ENCODE measurements at regions not wholly inside any gene's neighbourhood (a gene's known extent, or its start where the extent isn't known, plus 50 kb on each side); places are given as distances from the start of the nearest gene placed in this dataset.
"Not testable (repeated sequence)": the region's sequence is repeated elsewhere in the genome, so short reads cannot be mapped to it uniquely, and the experiment has no call there.

GRCh38 chr3:147669077-147669476 lies 259.9 kb downstream of the ZIC1 start:
- DNase-seq (ENCODE audit: low read depth, low spot score): no peak

- DNase-seq (ENCODE audit: low read depth, low spot score): no peak
These were observed 262.9 kb downstream of the ZIC1 start for GRCh38 chr3:147672035-147672434.

GRCh38 chr3:147672436-147672835 lies 263.3 kb downstream of the ZIC1 start:
- no peak for DNase-seq (ENCODE audit: low read depth, low spot score)

- DNase-seq (ENCODE audit: low read depth, low spot score): no peak
These were observed 266.6 kb downstream of the ZIC1 start for GRCh38 chr3:147675761-147676160.

GRCh38 chr3:147680837-147681483 lies 271.8 kb downstream of the ZIC1 start:
- no peak for DNase-seq (ENCODE audit: low read depth, low spot score)

- DNase-seq (ENCODE audit: low read depth, low spot score): no peak
These were observed 279.7 kb downstream of the ZIC1 start for GRCh38 chr3:147688868-147689267.

GRCh38 chr3:147699175-147699838 lies 290.1 kb downstream of the ZIC1 start:
- no peak for DNase-seq (ENCODE audit: low read depth, low spot score)

- DNase-seq (ENCODE audit: low read depth, low spot score): peak; percentile 6
These were observed 292.0 kb downstream of the ZIC1 start for GRCh38 chr3:147701195-147701594.

GRCh38 chr3:147702509-147702908 lies 293.3 kb downstream of the ZIC1 start:
- DNase-seq (ENCODE audit: low read depth, low spot score): no peak

- DNase-seq (ENCODE audit: low read depth, low spot score): no peak
These were observed 296.5 kb downstream of the ZIC1 start for GRCh38 chr3:147705651-147706051.

- not testable (repeated sequence) for DNase-seq (ENCODE audit: low read depth, low spot score)
These were observed 301.6 kb downstream of the ZIC1 start for GRCh38 chr3:147710753-147711152.

GRCh38 chr3:147712357-147712756 lies 303.2 kb downstream of the ZIC1 start:
- no peak for DNase-seq (ENCODE audit: low read depth, low spot score)

- not testable (repeated sequence) for DNase-seq (ENCODE audit: low read depth, low spot score)
These were observed 303.6 kb downstream of the ZIC1 start for GRCh38 chr3:147712758-147713157.

- no peak for DNase-seq (ENCODE audit: low read depth, low spot score)
These were observed 304.3 kb downstream of the ZIC1 start for GRCh38 chr3:147713234-147714133.

- DNase-seq (ENCODE audit: low read depth, low spot score): no peak
These were observed 320.5 kb downstream of the ZIC1 start for GRCh38 chr3:147729641-147730040.

- DNase-seq (ENCODE audit: low read depth, low spot score): peak; percentile 21
These were observed 321.1 kb downstream of the ZIC1 start for GRCh38 chr3:147730284-147730683.

GRCh38 chr3:147733217-147733616 lies 324.1 kb downstream of the ZIC1 start:
- DNase-seq (ENCODE audit: low read depth, low spot score): no peak

- no peak for DNase-seq (ENCODE audit: low read depth, low spot score)
These were observed 326.5 kb downstream of the ZIC1 start for GRCh38 chr3:147735616-147736015.

GRCh38 chr3:147736226-147736625 lies 327.1 kb downstream of the ZIC1 start:
- DNase-seq (ENCODE audit: low read depth, low spot score): no peak

GRCh38 chr3:147737376-147737775 lies 328.2 kb downstream of the ZIC1 start:
- DNase-seq (ENCODE audit: low read depth, low spot score): no peak

GRCh38 chr3:147740928-147741327 lies 331.8 kb downstream of the ZIC1 start:
- no peak for DNase-seq (ENCODE audit: low read depth, low spot score)

GRCh38 chr3:147744967-147745366 lies 335.8 kb downstream of the ZIC1 start:
- DNase-seq (ENCODE audit: low read depth, low spot score): no peak

Data from ELF-1 (cell line).